Hypothalamus (tissue), 51 donors: ENCODE measurements at regions not wholly inside any gene's neighbourhood (a gene's known extent, or its start where the extent isn't known, plus 50 kb on each side); places are given as distances from the start of the nearest gene placed in this dataset.

Source experiments
- DNase-seq, 51 donors: peaks; one replicate each; lab custom pipeline; 2025; lab: John Stamatoyannopoulos, UW

DNA sequence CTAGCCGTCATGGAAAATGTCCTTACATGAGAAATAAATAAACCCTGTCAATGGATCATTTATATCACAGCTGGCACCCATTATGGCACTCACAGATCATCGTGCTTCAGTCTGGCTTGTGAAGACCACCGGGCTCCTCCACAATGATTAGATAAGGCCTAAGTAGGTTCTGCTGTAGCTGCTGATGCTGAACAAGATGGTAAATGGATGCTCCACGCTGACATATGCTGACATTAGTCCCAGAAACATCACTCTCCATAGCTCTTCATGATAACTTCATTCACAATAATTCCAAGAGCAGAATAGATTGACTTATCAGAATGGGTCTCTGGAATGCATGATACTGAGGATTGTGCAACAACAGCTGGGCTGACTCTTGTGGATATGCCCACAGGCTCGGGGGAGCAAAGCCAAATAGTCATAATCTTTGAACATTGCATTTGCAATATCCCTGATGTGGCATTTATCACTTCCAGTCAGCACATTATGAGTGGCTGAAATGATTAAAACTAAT is 63.8 kb upstream of the RXFP2 start:
- DNase-seq, result no peak

DNA sequence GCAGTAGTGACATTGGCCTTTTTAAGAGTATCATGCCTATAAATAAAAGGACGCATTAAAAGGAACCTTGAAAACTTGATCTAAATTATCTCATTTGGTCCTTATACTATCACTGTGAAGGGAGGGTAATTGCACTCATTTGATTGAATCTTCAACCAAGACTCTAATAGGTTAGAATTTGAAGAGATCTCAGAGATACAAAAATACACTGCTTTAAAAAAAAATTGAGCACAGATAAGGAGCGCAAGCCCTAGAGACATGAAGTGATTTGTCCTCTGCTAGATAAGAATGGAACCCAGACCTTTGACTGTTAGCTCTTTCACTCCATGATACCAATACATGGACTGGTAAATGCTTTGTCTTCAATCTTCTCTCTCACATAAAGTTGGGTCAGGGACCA is 58.2 kb upstream of the RXFP2 start:
- DNase-seq, result no peak

DNA sequence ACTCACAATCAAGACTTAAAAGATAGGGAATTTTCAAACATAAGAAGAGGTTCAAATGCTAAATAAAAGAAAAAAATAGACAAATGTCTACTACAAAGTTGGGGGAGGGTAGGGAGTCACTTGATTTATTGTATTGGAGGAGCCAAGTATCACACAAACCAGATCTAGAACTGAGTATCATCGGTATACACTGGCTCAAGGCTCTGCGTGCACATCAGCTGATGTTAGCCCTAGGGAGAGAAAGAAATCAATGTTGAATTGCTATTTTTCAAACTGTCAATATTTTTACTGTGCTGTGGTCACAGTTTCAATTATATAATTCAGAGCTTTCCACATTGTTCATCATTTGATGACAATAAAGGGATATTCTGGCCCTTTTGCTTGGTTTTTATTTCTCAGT is 54.9 kb upstream of the RXFP2 start:
- no peak for DNase-seq

DNA sequence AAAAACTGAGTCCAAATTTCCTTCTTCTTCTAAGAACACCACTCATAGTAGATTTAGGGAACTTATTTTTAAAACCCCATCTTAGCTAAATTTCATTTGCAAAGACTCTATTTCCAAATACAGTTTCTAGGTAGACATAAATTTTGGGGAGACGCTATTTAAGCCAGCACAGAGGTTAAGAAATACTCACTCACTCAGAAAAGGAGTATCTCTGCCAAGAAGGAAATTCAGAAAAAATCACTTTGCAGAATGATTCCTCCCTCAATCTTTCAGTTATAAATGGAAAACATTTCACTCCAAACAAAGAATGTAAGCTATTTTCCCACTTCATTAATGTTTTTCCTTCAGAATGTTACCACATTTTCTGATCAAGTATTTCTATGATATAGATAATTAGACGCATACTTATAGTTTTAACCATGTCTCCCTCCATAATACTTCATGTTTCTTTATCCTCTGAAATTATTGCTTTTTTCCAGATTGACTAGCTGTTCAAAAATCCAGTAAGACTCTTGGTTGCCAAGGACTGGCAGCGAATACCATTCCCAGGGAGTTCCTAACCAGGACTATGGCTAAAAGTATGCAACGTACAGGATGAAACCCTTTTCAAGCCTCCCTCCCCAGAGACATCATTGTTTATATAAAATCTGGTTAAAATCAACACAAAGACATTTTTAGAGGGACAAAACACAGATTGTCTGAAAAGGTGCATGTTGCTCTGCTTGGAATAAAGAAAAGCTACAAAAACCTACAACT is 52.5 kb upstream of the RXFP2 start:
- DNase-seq, result no peak
